Panc1 (cell line): ENCODE measurements at regions not wholly inside any gene's neighbourhood (a gene's known extent, or its start where the extent isn't known, plus 50 kb on each side); places are given as distances from the start of the nearest gene placed in this dataset.

Experiments used
- CTCF ChIP-seq: fragments of 450-650 bp; IDR thresholded peaks from 2 replicates; pipeline ENCODE4 v1.5.1; 2017; ENCODE audit warnings: mild to moderate bottlenecking
- POLR2AphosphoS5 ChIP-seq: IDR thresholded peaks from 2 replicates; pipeline ENCODE4 v1.6.1; 2012; ENCODE audit warnings: mild to moderate bottlenecking, low read depth, low read length, moderate library complexity
- TCF7L2 ChIP-seq: IDR thresholded peaks from 2 replicates; pipeline ENCODE4 v1.6.1; 2011; ENCODE audit warnings: mild to moderate bottlenecking, low read depth, low read length, inconsistent platforms
- TF ChIP-seq, protein P1 (sequence below), 2 experiments: IDR thresholded peaks; 2 replicates each; pipeline ENCODE4 v1.6.1; 2011 to 2012; ENCODE audit warnings: low read depth in 2 of 2, control low read depth in 1 of 2, low read length in 1 of 2, mild to moderate bottlenecking in 1 of 2, moderate library complexity in 1 of 2; ENCODE audit not compliant: insufficient read depth in 1 of 2

DNA sequence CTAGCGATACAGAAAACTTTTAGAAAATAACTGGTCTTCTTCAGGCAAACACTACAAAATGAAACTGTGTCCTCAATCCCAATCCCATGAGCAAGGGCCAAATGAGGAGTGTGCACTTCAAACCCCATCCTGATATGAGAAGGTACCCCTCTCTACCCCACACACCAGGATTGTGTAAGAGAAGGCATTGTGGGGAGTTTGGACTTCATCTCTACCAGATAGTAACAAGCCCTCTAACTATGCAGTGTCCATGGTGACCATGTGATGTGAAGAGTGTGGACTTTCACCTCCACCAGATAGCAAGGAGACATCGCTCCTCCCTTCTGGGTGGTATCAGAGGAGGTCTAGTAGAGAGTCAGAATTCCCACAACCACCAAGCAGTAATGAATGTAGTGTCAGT lies 769.3 kb downstream of the MECOM start:
- TF ChIP-seq POLR2AphosphoS5 (no peak), CTCF (no peak), TCF7L2 (no peak)
- TF ChIP-seq, protein P1, sequence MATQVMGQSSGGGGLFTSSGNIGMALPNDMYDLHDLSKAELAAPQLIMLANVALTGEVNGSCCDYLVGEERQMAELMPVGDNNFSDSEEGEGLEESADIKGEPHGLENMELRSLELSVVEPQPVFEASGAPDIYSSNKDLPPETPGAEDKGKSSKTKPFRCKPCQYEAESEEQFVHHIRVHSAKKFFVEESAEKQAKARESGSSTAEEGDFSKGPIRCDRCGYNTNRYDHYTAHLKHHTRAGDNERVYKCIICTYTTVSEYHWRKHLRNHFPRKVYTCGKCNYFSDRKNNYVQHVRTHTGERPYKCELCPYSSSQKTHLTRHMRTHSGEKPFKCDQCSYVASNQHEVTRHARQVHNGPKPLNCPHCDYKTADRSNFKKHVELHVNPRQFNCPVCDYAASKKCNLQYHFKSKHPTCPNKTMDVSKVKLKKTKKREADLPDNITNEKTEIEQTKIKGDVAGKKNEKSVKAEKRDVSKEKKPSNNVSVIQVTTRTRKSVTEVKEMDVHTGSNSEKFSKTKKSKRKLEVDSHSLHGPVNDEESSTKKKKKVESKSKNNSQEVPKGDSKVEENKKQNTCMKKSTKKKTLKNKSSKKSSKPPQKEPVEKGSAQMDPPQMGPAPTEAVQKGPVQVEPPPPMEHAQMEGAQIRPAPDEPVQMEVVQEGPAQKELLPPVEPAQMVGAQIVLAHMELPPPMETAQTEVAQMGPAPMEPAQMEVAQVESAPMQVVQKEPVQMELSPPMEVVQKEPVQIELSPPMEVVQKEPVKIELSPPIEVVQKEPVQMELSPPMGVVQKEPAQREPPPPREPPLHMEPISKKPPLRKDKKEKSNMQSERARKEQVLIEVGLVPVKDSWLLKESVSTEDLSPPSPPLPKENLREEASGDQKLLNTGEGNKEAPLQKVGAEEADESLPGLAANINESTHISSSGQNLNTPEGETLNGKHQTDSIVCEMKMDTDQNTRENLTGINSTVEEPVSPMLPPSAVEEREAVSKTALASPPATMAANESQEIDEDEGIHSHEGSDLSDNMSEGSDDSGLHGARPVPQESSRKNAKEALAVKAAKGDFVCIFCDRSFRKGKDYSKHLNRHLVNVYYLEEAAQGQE (IDR thresholded peaks at IDR 0.05; ENCODE audit: insufficient read depth in 1 of 2, low read depth in 2 of 2, low read length in 1 of 2), result no peak
